Caco-2 (cell line): ENCODE measurements at regions not wholly inside any gene's neighbourhood (a gene's known extent, or its start where the extent isn't known, plus 50 kb on each side); places are given as distances from the start of the nearest gene placed in this dataset.

ENCODE experiments used
- BruUV-seq: library from RNA; stranded (reverse); fragments of 400-500 nt; replicated peaks from 2 replicates; lab custom pipeline; 2021; lab: Mats Ljungman, UMichigan
- CTCF ChIA-PET: fragments of 300-600 bp; sonication (Branson Sonifier 250); formaldehyde crosslinking; loops from one replicate; lab custom pipeline; 2022; ENCODE audit warnings: antibody characterized with exemption; lab: Charles Lee
- POLR2A ChIA-PET: fragments of 300-600 bp; sonication (Branson Sonifier 250); formaldehyde crosslinking; loops from one replicate; lab custom pipeline; 2022; ENCODE audit warnings: antibody characterized with exemption; lab: Charles Lee
- DNase-seq, 2 experiments: peaks; one replicate each; pipeline versions ENCODE4 v3.0.0 to v3.0.0-alpha.2; 2020 to 2022
- H3K27me3 ChIP-seq: replicated peaks from 2 replicates; pipeline ENCODE4 v1.6.0; 2011; ENCODE audit warnings: low read length; ENCODE audit not compliant: control insufficient read depth, insufficient read depth
- H3K36me3 ChIP-seq: 2 replicates; pipeline ENCODE4 v1.5.1; 2011; ENCODE audit warnings: low read length; ENCODE audit not compliant: control insufficient read depth, insufficient read depth
- H3K4me1 ChIP-seq: fragments of 250-450 bp; sonication (Bioruptor Pico); 2 replicates; pipeline ENCODE4 v1.5.1; 2020; ENCODE audit warnings: mild to moderate bottlenecking
- H3K4me3 ChIP-seq: 2 replicates; pipeline ENCODE4 v1.5.1; 2011; ENCODE audit warnings: low read depth, mild to moderate bottlenecking, control low read depth, low read length
- H3K9me3 ChIP-seq: fragments of 250-450 bp; sonication (Bioruptor Pico); 2 replicates; pipeline ENCODE4 v1.5.1; 2020; ENCODE audit warnings: mild to moderate bottlenecking, moderate library complexity
- H3K27ac Mint-ChIP-seq: one replicate; pipeline ENCODE4 v1.8.0; 2022; ENCODE audit warnings: mixed read lengths; ENCODE audit not compliant: unreplicated experiment
- H3K27me3 Mint-ChIP-seq: one replicate; pipeline ENCODE4 v1.8.0; 2022; ENCODE audit warnings: mixed read lengths; ENCODE audit not compliant: insufficient read depth, unreplicated experiment
- H3K36me3 Mint-ChIP-seq: one replicate; pipeline ENCODE4 v1.8.0; 2022; ENCODE audit warnings: mild to moderate bottlenecking, mixed read lengths; ENCODE audit not compliant: insufficient read depth, unreplicated experiment
- H3K4me1 Mint-ChIP-seq: one replicate; pipeline ENCODE4 v1.8.0; 2022; ENCODE audit warnings: low read depth, mixed read lengths; ENCODE audit not compliant: unreplicated experiment
- H3K4me3 Mint-ChIP-seq: one replicate; pipeline ENCODE4 v1.8.0; 2022; ENCODE audit warnings: mild to moderate bottlenecking, moderate library complexity, mixed read lengths; ENCODE audit not compliant: unreplicated experiment
- H3K9me3 Mint-ChIP-seq: one replicate; pipeline ENCODE4 v1.8.0; 2022; ENCODE audit warnings: mixed read lengths; ENCODE audit not compliant: unreplicated experiment
- intact Hi-C: fragments of 100-400 bp; cut with micrococcal nuclease; formaldehyde crosslinking; loops from one replicate; pipeline ENCODE4 v1.10.0; 2022; ENCODE audit not compliant: unreplicated experiment
- TF ChIP-seq, protein P1 (sequence below), 2 experiments: fragments of 200-600 bp in 1 of 2; IDR thresholded peaks; 1 replicate in 1 of 2; 2 replicates in 1 of 2; pipeline versions ENCODE4 v1.5.1 to v1.8.0; 2011 to 2022; ENCODE audit warnings: antibody characterized with exemption in 1 of 2, control low read depth in 1 of 2, inconsistent platforms in 1 of 2, low read depth in 1 of 2, low read length in 1 of 2, mild to moderate bottlenecking in 1 of 2, moderate library complexity in 1 of 2; ENCODE audit not compliant: insufficient read depth in 1 of 2, severe bottlenecking in 1 of 2, unreplicated experiment in 1 of 2

DNA sequence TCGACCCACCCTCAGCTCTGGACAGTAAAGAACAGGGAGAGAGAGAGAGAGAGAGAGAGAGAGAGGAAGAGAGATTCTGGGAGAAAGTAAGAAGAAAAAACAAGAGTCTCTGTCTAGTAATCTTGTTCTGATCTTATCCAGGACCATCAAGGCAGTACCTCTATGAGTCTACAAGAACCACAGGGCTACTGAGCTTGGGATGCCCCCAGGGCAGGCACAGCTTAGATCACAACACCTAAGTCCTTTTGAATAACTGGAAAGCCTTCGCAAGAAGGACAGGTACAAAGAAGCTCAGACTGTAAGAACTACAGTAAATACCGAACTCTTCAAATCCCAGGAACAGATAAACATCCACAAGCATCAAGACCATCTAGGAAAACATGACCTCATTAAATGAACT is 51.4 kb upstream of the SGPP2 start:
- Mint-ChIP-seq H3K9me3 (peaks cover 11% of the 10 kb centered on the region), H3K36me3 (no peaks in the 10 kb centered on the region), H3K4me1 (no peaks in the 10 kb centered on the region), H3K27me3 (peaks cover 13% of the 10 kb centered on the region), H3K27ac (no peak overlapping the region), H3K4me3 (no peak overlapping the region)
- Histone ChIP-seq H3K9me3 (no peaks in the 10 kb centered on the region), H3K4me1 (no peaks in the 10 kb centered on the region), H3K27me3 (no peaks in the 10 kb centered on the region), H3K36me3 (no peaks in the 10 kb centered on the region), H3K4me3 (no peak overlapping the region)
- intact Hi-C loops: no loop called here
- POLR2A ChIA-PET: no interaction called here
- TF ChIP-seq, protein P1, sequence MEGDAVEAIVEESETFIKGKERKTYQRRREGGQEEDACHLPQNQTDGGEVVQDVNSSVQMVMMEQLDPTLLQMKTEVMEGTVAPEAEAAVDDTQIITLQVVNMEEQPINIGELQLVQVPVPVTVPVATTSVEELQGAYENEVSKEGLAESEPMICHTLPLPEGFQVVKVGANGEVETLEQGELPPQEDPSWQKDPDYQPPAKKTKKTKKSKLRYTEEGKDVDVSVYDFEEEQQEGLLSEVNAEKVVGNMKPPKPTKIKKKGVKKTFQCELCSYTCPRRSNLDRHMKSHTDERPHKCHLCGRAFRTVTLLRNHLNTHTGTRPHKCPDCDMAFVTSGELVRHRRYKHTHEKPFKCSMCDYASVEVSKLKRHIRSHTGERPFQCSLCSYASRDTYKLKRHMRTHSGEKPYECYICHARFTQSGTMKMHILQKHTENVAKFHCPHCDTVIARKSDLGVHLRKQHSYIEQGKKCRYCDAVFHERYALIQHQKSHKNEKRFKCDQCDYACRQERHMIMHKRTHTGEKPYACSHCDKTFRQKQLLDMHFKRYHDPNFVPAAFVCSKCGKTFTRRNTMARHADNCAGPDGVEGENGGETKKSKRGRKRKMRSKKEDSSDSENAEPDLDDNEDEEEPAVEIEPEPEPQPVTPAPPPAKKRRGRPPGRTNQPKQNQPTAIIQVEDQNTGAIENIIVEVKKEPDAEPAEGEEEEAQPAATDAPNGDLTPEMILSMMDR (IDR thresholded peaks at IDR 0.05; ENCODE audit: insufficient read depth in 1 of 2, low read depth in 1 of 2, low read length in 1 of 2, severe bottlenecking in 1 of 2, unreplicated experiment in 1 of 2): no peak
- BruUV-seq: no TSS peak
- CTCF ChIA-PET: no interaction called here
- no peak for DNase-seq
